ENCODE measurements at regions not wholly inside any gene's neighbourhood (a gene's known extent, or its start where the extent isn't known, plus 50 kb on each side); places are given as distances from the start of the nearest gene placed in this dataset.

- intact Hi-C loops (cut with micrococcal nuclease): no loop called here
- no peaks in the 10 kb centered on the region for H3K27me3 Mint-ChIP-seq (ENCODE audit: insufficient read depth, unreplicated experiment)
- H3K4me3 Mint-ChIP-seq (ENCODE audit: unreplicated experiment): no peak overlapping the region
- no peak for DNase-seq (ENCODE audit: unreplicated experiment)
- CTCF ChIA-PET: interaction anchor here (0.8 to 1.2 kb wide), 2 partner anchors 17 to 852 kb away, joined by 3 read pairs; no protein-coding TSS in a partner anchor
- TF ChIP-seq CTCF (IDR thresholded peaks at IDR 0.05; ENCODE audit: unreplicated experiment): no peak
- H3K4me1 Mint-ChIP-seq (ENCODE audit: insufficient read depth, unreplicated experiment): no peaks in the 10 kb centered on the region
- H3K36me3 Mint-ChIP-seq (ENCODE audit: insufficient read depth, unreplicated experiment): no peaks in the 10 kb centered on the region
- H3K27ac Mint-ChIP-seq (ENCODE audit: low read depth, unreplicated experiment): no peak overlapping the region
- BruUV-seq (replicated peaks): no TSS peak
- H3K9me3 Mint-ChIP-seq (ENCODE audit: unreplicated experiment): no peaks in the 10 kb centered on the region
- POLR2A ChIA-PET: no interaction called here
Observed at GRCh38 chr1:227420147-227420546, 101.9 kb upstream of the CDC42BPA start.

GRCh38 chr1:227417756-227418480 lies 99.6 kb upstream of the CDC42BPA start:
- no peak for DNase-seq (ENCODE audit: unreplicated experiment)
- BruUV-seq (replicated peaks): no TSS peak
- POLR2A ChIA-PET: interaction anchor here (1.2 kb wide), 1 partner anchor 74 kb away, joined by 3 read pairs; no protein-coding TSS in a partner anchor
- no peak overlapping the region for H3K4me3 Mint-ChIP-seq (ENCODE audit: unreplicated experiment)
- intact Hi-C loops (cut with micrococcal nuclease): no loop called here
- H3K27me3 Mint-ChIP-seq (ENCODE audit: insufficient read depth, unreplicated experiment): no peaks in the 10 kb centered on the region
- CTCF ChIA-PET: interaction anchor here (1.0 kb wide), 2 partner anchors 74 to 286 kb away, joined by 3 read pairs; no protein-coding TSS in a partner anchor
- no peak overlapping the region for H3K27ac Mint-ChIP-seq (ENCODE audit: low read depth, unreplicated experiment)
- H3K4me1 Mint-ChIP-seq (ENCODE audit: insufficient read depth, unreplicated experiment): no peaks in the 10 kb centered on the region
- no peaks in the 10 kb centered on the region for H3K9me3 Mint-ChIP-seq (ENCODE audit: unreplicated experiment)
- no peaks in the 10 kb centered on the region for H3K36me3 Mint-ChIP-seq (ENCODE audit: insufficient read depth, unreplicated experiment)
- no peak for TF ChIP-seq CTCF (IDR thresholded peaks at IDR 0.05; ENCODE audit: unreplicated experiment)

GRCh38 chr1:227416156-227416830 lies 98.0 kb upstream of the CDC42BPA start:
- no TSS peak for BruUV-seq (replicated peaks)
- H3K27me3 Mint-ChIP-seq (ENCODE audit: insufficient read depth, unreplicated experiment): peaks cover 2% of the 10 kb centered on the region
- CTCF ChIA-PET: interaction anchor here (0.5 to 1.3 kb wide), 5 partner anchors 21 to 1085 kb away, joined by 3 to 5 read pairs (median 3); no protein-coding TSS in a partner anchor
- no peaks in the 10 kb centered on the region for H3K36me3 Mint-ChIP-seq (ENCODE audit: insufficient read depth, unreplicated experiment)
- POLR2A ChIA-PET: interaction anchor here (0.6 to 1.2 kb wide), 2 partner anchors 15 to 42 kb away, joined by 3 read pairs; no protein-coding TSS in a partner anchor
- no peak for TF ChIP-seq CTCF (IDR thresholded peaks at IDR 0.05; ENCODE audit: unreplicated experiment)
- no peaks in the 10 kb centered on the region for H3K9me3 Mint-ChIP-seq (ENCODE audit: unreplicated experiment)
- DNase-seq (ENCODE audit: unreplicated experiment): no peak
- intact Hi-C loops (cut with micrococcal nuclease): no loop called here
- no peak overlapping the region for H3K27ac Mint-ChIP-seq (ENCODE audit: low read depth, unreplicated experiment)
- H3K4me3 Mint-ChIP-seq (ENCODE audit: unreplicated experiment): no peak overlapping the region
- no peaks in the 10 kb centered on the region for H3K4me1 Mint-ChIP-seq (ENCODE audit: insufficient read depth, unreplicated experiment)

GRCh38 chr1:227415115-227415790 lies 97.0 kb upstream of the CDC42BPA start:
- H3K27ac Mint-ChIP-seq (ENCODE audit: low read depth, unreplicated experiment): no peak overlapping the region

More at GRCh38 chr1:227415115-227415790, 97.0 kb upstream of the CDC42BPA start:
- ChIA-PET POLR2A (interaction anchor here (0.6 kb wide), 1 partner anchor 11 kb away, joined by 3 read pairs; no protein-coding TSS in a partner anchor), CTCF (no interaction called here)
- Mint-ChIP-seq H3K27me3 (ENCODE audit: insufficient read depth, unreplicated experiment) (peaks cover 13% of the 10 kb centered on the region), H3K4me1 (ENCODE audit: insufficient read depth, unreplicated experiment) (no peaks in the 10 kb centered on the region), H3K4me3 (ENCODE audit: unreplicated experiment) (no peak overlapping the region), H3K36me3 (ENCODE audit: insufficient read depth, unreplicated experiment) (no peaks in the 10 kb centered on the region), H3K9me3 (ENCODE audit: unreplicated experiment) (peaks cover 8% of the 10 kb centered on the region)
- TF ChIP-seq CTCF (IDR thresholded peaks at IDR 0.05; ENCODE audit: unreplicated experiment): no peak
- no peak for DNase-seq (ENCODE audit: unreplicated experiment)
- intact Hi-C loops (cut with micrococcal nuclease): no loop called here
- BruUV-seq (replicated peaks): no TSS peak

Data from MCF 10A (cell line).